Endodermal cell (in vitro differentiated cells): ENCODE measurements at regions not wholly inside any gene's neighbourhood (a gene's known extent, or its start where the extent isn't known, plus 50 kb on each side); places are given as distances from the start of the nearest gene placed in this dataset.

Experiments used
- DNase-seq: peaks from one replicate; pipeline ENCODE4 v3.0.0-alpha.2; 2017
- H3K27ac ChIP-seq: 2 replicates; pipeline ENCODE4 v1.5.1; 2013; ENCODE audit warnings: mild to moderate bottlenecking, low read depth, low read length, moderate library complexity
- H3K27me3 ChIP-seq: 2 replicates; pipeline ENCODE4 v1.6.1; 2013; ENCODE audit warnings: mild to moderate bottlenecking, low read length, moderate library complexity; ENCODE audit not compliant: insufficient read depth, control insufficient read depth, poor library complexity, severe bottlenecking
- H3K36me3 ChIP-seq: 2 replicates; pipeline ENCODE4 v1.7.0; 2013; ENCODE audit warnings: mild to moderate bottlenecking, low read length, moderate library complexity; ENCODE audit not compliant: control insufficient read depth, insufficient read depth
- H3K4me1 ChIP-seq: one replicate; pipeline ENCODE4 v1.7.0; 2013; ENCODE audit warnings: low read length; ENCODE audit not compliant: control insufficient read depth, insufficient read depth
- H3K4me3 ChIP-seq: 2 replicates; pipeline ENCODE4 v1.5.1; 2013; ENCODE audit warnings: mild to moderate bottlenecking, low read length, moderate library complexity
- H3K9ac ChIP-seq: 2 replicates; pipeline ENCODE4 v1.6.1; 2013; ENCODE audit warnings: mild to moderate bottlenecking, low read length, moderate library complexity; ENCODE audit not compliant: poor library complexity, severe bottlenecking; ENCODE audit errors: extremely low read depth
- H3K9me3 ChIP-seq: 2 replicates; pipeline ENCODE4 v1.6.1; 2013; ENCODE audit warnings: mild to moderate bottlenecking, low read length, moderate library complexity; ENCODE audit not compliant: control insufficient read depth
- H3K27ac Mint-ChIP-seq: 2 replicates; pipeline ENCODE4 v1.8.0; 2020; ENCODE audit warnings: mixed read lengths
- H3K27me3 Mint-ChIP-seq: 2 replicates; pipeline ENCODE4 v1.8.0; 2021; ENCODE audit warnings: mild to moderate bottlenecking, mixed read lengths; ENCODE audit not compliant: insufficient read depth
- H3K36me3 Mint-ChIP-seq: 2 replicates; pipeline ENCODE4 v1.8.0; 2020; ENCODE audit warnings: low read depth, mixed read lengths
- H3K4me1 Mint-ChIP-seq: 2 replicates; pipeline ENCODE4 v1.8.0; 2020; ENCODE audit warnings: mixed read lengths
- H3K4me3 Mint-ChIP-seq: 2 replicates; pipeline ENCODE4 v1.8.0; 2020; ENCODE audit warnings: mild to moderate bottlenecking, moderate library complexity, mixed read lengths
- H3K9me3 Mint-ChIP-seq: 2 replicates; pipeline ENCODE4 v1.8.0; 2020; ENCODE audit warnings: mild to moderate bottlenecking, mixed read lengths
- CTCF ChIP-seq: fragments of 200-600 bp; sonication (generic); conservative IDR thresholded peaks from 2 replicates; pipeline ENCODE4 v1.5.0; 2021; ENCODE audit warnings: antibody characterized with exemption, mild to moderate bottlenecking
- WGBS, 2 experiments: methylation state at CpG; one replicate each; pipeline versions ENCODE4 v1.1.5 to v1.1.7; 2013; ENCODE audit warnings: missing lambda C conversion rate in 2 of 2, mixed read lengths in 1 of 2; ENCODE audit not compliant: insufficient coverage in 1 of 2, insufficient read length in 1 of 2; 5-methylcytosine and 5-hydroxymethylcytosine counted together

- Mint-ChIP-seq H3K9me3 (no peaks in the 10 kb centered on the region), H3K27ac (no peak overlapping the region), H3K36me3 (no peaks in the 10 kb centered on the region), H3K4me1 (peaks cover 5% of the 10 kb centered on the region), H3K27me3 (no peaks in the 10 kb centered on the region), H3K4me3 (no peak overlapping the region)
- no peak for TF ChIP-seq CTCF
- DNase-seq: no peak
- Histone ChIP-seq H3K9ac (no peak overlapping the region), H3K4me3 (no peak overlapping the region), H3K36me3 (no peaks in the 10 kb centered on the region), H3K27ac (no peak overlapping the region), H3K9me3 (peaks cover under 1% of the 10 kb centered on the region), H3K27me3 (no peaks in the 10 kb centered on the region), H3K4me1 (no peaks in the 10 kb centered on the region)
- WGBS, 2 experiments: 71 to 85% methylated on average over 2 of the region's 2 CpGs
Measured at GRCh38 chr19:28067882-28068281, 1145.1 kb downstream of the UQCRFS1 start.

- TF ChIP-seq CTCF: no peak
- H3K4me3 ChIP-seq: no peak overlapping the region
- no peaks in the 10 kb centered on the region for H3K9me3 Mint-ChIP-seq
- H3K27ac Mint-ChIP-seq: no peak overlapping the region
- no peak for DNase-seq
- peaks cover 5% of the 10 kb centered on the region for H3K4me1 Mint-ChIP-seq
- no peaks in the 10 kb centered on the region for H3K9me3 ChIP-seq
- WGBS, 2 experiments: 98% methylated on average over 8 of the region's 8 CpGs; no CpG with 5 or more reads in 1 of the 2 experiments
- H3K36me3 Mint-ChIP-seq: no peaks in the 10 kb centered on the region
- no peak overlapping the region for H3K27ac ChIP-seq
- no peaks in the 10 kb centered on the region for H3K36me3 ChIP-seq
- H3K27me3 Mint-ChIP-seq: no peaks in the 10 kb centered on the region
- no peak overlapping the region for H3K4me3 Mint-ChIP-seq
- no peak overlapping the region for H3K9ac ChIP-seq
- H3K27me3 ChIP-seq: no peaks in the 10 kb centered on the region
- H3K4me1 ChIP-seq: no peaks in the 10 kb centered on the region
Measured at GRCh38 chr19:28066988-28067387, 1146.0 kb downstream of the UQCRFS1 start.

GRCh38 chr19:28066161-28066560, 1146.8 kb downstream of the UQCRFS1 start:
- peaks cover 5% of the 10 kb centered on the region for H3K4me1 Mint-ChIP-seq
- H3K4me3 Mint-ChIP-seq: no peak overlapping the region
- 93 to 100% methylated on average over 3 of the region's 3 CpGs for WGBS, 2 experiments
- Histone ChIP-seq H3K9me3 (no peaks in the 10 kb centered on the region), H3K4me1 (no peaks in the 10 kb centered on the region), H3K27me3 (no peaks in the 10 kb centered on the region), H3K4me3 (no peak overlapping the region), H3K27ac (no peak overlapping the region), H3K36me3 (no peaks in the 10 kb centered on the region), H3K9ac (no peak overlapping the region)
- no peak for DNase-seq
- no peaks in the 10 kb centered on the region for H3K9me3 Mint-ChIP-seq
- no peak for TF ChIP-seq CTCF
- H3K27me3 Mint-ChIP-seq: no peaks in the 10 kb centered on the region
- H3K36me3 Mint-ChIP-seq: no peaks in the 10 kb centered on the region
- H3K27ac Mint-ChIP-seq: no peak overlapping the region
